Neural cell (in vitro differentiated cells): ENCODE measurements at regions not wholly inside any gene's neighbourhood (a gene's known extent, or its start where the extent isn't known, plus 50 kb on each side); places are given as distances from the start of the nearest gene placed in this dataset.

Experiments used
- CTCF ChIP-seq: fragments of 450-650 bp; IDR thresholded peaks from 2 replicates; pipeline ENCODE4 v1.5.1; 2014; ENCODE audit warnings: antibody characterized with exemption, mild to moderate bottlenecking, moderate library complexity; ENCODE audit not compliant: poor library complexity, severe bottlenecking
- POLR2AphosphoS5 ChIP-seq: IDR thresholded peaks from 2 replicates; pipeline ENCODE4 v1.6.1; 2012

- TF ChIP-seq POLR2AphosphoS5 (no peak), CTCF (no peak)
Observed at GRCh38 chr10:91062091-91062490, 141.2 kb upstream of the ANKRD1 start.
